HG03135 (cell line): ENCODE measurements at regions not wholly inside any gene's neighbourhood (a gene's known extent, or its start where the extent isn't known, plus 50 kb on each side); places are given as distances from the start of the nearest gene placed in this dataset.
"Not testable (repeated sequence)": the region's sequence is repeated elsewhere in the genome, so short reads cannot be mapped to it uniquely, and the experiment has no call there.

ENCODE experiments used
- ATAC-seq: cut with Tn5 transposase; IDR thresholded peaks from one replicate; pipeline ENCODE4 v1.9.1; 2021; ENCODE audit warnings: mild to moderate bottlenecking, moderate library complexity; ENCODE audit not compliant: unreplicated experiment

DNA sequence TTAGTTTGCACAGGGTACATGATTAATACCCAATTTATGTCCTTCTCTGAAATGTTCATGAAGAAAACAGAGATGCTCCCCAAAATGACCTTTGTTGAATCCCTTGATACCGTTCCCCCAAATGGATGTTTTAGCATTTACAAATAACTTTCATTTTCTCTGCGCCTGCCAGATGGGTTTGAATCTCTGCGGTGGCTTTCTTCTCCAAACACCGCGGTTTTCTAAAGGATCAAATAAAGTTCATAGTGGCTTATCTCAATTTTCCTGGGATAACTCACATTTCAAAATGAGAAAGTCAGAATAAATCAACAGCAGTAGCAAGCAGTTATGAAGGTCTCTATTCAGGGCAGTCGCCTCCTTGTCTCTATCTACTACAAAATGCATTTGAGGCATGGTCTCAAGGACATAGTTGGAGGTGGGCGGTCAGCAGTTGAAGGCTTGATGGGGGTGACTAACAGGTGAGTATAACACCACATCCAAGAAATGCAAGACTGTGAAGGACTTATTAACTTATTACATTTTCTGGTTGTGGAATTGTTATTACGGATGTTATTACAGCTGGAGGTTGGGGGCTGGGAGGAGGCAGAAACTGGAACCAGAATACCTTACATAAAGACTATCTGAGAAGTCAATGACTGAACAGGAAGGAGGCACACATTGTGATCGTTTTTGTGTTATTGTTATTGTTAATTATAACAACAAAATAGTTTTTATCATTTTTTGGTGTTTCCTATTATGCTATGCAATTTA lies 1513.3 kb downstream of the FAM181B start:
- ATAC-seq = no peak

- no peak for ATAC-seq
Measured at GRCh38 chr11:81219661-81220060, 1514.0 kb downstream of the FAM181B start.

- ATAC-seq = no peak
Measured at GRCh38 chr11:81218440-81218839, 1515.2 kb downstream of the FAM181B start.

- ATAC-seq = no peak
Measured at GRCh38 chr11:81211050-81211449, 1522.6 kb downstream of the FAM181B start.

GRCh38 chr11:81207421-81208054 lies 1526.1 kb downstream of the FAM181B start:
- ATAC-seq = no peak

GRCh38 chr11:81203876-81204275 lies 1529.8 kb downstream of the FAM181B start:
- ATAC-seq = no peak

GRCh38 chr11:81197396-81197795 lies 1536.3 kb downstream of the FAM181B start:
- no peak for ATAC-seq

DNA sequence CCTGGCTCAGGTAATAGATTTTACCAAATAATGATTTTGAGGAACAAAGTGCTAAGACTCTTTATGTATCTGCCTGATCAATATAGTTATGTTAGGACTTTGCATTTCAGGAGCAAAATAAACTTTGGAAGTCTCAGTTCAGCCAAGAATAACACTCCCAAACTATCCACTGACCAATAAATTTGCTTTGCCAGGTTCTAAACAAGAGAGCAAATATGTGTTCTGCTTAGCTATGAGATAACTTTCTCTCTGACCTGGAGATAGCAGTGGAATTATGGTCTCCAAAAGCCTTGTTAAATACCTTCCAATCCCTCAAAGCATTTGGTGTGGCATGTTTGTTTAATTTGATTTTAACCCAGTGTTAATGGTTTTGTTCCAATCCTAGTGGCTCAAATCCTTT lies 1541.1 kb downstream of the FAM181B start:
- ATAC-seq = no peak

- no peak for ATAC-seq
Measured at GRCh38 chr11:81190546-81190945, 1543.1 kb downstream of the FAM181B start.

DNA sequence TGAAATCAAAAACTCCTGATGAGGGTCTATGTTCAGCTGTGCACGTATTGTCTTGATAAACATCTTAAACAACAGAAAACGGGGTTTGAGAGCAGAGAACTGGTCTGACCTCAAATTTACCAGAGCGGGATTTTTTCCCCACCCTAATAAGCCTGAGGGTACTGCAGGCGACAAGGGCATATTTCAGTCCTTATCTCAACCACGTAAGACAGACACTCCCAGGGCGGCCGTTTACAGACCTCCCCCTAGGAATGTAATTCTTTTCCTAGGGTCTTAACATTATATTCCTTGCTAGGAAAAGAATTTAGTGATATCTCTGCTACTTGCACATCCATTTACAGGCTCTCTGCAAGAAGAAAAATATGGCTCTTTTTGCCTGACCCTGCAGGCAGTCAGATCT lies 1546.6 kb downstream of the FAM181B start:
- not testable (repeated sequence) for ATAC-seq

DNA sequence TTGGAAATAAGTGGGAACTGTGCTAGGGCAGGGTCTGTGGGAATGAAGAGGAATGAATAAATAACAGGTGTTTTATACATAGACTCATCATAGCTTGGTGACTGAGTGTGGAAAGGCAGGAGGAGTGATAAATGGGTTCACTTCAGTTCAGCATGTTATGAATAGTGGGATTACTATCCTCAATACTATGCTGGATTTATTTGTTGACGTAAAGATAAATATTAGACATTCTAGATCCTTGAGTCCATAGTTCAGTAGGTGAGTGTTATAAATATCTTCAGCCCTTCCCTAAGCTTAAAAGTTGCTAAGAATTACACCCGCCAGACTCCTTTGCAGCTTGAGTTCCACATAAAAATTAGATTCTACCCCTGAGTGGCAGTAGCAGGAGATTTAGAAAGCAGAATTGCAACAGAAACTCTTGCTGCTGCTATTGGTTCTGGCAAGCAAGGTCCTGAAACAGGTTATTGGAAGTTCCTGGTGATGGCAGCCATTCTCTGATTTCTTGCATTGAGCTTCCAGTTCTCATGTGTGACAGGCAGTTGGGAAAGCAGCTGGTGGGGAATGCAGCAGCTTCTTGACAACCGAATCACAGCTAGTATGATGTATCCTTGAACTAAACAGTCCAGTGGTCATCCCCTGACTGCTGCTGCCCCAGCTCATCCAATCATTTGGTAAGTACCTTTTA lies 1558.9 kb downstream of the FAM181B start:
- no peak for ATAC-seq

- ATAC-seq = no peak
Measured at GRCh38 chr11:81165164-81165563, 1568.5 kb downstream of the FAM181B start.

- ATAC-seq = no peak
Measured at GRCh38 chr11:81159900-81160299, 1573.8 kb downstream of the FAM181B start.

GRCh38 chr11:81135570-81135969 lies 1598.1 kb downstream of the FAM181B start:
- ATAC-seq = no peak

DNA sequence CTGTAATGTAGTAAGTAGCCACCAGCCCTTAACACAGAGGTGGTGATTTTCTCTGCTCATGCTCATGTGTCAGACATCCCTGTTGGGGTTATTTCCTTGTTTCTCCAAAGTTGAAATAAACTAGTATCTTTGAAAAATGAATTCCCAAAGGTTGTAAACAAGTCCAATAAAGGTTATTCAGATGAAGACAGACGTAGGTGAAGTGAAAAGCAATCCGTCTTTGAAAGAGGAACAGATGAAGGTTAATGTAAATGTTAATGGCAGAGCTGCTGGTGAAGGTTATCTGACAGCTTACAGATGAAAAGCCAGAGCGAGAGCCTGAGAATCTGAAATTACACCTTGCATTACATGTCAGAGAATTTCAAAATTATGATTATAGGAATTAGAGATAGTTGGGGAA lies 1604.0 kb downstream of the FAM181B start:
- ATAC-seq = no peak

GRCh38 chr11:81112718-81113117 lies 1620.9 kb downstream of the FAM181B start:
- no peak for ATAC-seq

DNA sequence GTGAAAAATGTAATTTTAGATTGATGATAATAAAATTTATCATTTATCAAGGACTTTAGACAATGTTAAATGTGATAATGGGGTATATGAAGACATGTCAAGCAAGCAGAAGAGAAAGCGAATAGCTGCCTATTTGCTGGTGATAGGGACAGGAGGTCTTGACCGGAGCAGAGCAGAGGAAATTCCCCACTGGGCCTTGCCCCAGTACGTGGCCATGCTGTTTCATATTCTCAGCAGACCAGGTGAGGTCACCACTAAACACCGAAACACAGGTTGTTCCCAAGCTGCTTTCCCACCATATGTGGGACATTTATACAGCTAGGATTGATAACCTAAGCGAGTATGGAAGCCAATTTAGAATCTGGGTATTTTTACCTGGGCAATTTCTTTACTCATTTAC lies 1629.6 kb downstream of the FAM181B start:
- ATAC-seq = no peak

DNA sequence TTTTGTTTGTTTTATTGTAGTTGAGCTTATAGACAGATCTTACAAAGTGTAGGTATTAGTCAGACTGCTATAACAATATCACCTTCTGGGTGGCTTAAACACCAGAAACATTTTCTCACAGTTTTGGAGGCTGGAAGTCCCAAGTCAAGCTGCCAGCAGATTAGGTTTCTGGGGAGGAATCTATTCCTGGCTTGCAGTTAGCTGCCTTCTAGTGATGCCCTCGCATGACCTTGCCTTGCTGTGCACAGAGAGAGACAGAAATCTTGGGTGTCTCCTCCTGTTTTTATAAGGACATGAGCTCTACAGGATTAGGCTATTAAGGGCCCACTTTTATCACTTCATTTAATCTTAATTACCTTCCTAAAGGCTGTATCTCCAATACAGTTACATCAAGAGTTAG lies 1635.2 kb downstream of the FAM181B start:
- no peak for ATAC-seq

DNA sequence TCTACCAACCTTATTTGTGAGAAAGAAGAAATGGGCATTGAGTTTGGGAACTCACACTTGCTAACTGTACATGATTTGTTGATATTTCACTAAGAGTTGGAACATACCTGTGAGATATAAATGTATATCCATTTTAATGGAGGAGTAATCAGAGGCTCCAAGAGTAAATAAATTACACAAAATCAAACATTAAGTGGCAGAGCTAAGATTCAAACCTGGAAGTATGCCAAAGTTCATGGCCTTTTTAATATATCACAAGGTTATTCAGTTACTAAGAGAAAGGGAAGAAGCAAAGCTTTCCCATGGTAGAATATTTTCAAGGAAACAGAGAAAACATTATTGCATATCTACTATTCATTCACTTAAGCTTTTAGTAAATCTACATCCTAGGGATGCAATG lies 1641.1 kb downstream of the FAM181B start:
- ATAC-seq = no peak

DNA sequence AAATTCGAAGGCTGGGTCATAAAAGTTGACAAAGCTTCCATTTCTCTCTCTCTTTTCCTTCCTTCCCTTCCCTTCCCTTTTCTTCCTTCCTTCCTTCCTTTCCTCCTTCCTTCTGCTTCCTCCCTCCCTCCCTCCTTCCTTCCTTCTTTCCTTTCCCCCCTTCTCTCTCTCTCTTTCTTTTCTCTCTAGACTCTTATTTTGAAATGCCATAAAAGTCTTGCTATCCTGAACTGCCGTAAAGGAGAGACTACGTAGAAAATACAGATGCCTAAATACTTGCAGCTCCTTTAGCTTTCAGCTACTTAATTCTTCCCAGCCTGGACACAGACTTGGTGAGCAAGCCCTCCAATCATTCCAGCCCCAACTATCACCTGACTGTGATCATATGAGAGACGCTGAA lies 1644.4 kb downstream of the FAM181B start:
- ATAC-seq = no peak

DNA sequence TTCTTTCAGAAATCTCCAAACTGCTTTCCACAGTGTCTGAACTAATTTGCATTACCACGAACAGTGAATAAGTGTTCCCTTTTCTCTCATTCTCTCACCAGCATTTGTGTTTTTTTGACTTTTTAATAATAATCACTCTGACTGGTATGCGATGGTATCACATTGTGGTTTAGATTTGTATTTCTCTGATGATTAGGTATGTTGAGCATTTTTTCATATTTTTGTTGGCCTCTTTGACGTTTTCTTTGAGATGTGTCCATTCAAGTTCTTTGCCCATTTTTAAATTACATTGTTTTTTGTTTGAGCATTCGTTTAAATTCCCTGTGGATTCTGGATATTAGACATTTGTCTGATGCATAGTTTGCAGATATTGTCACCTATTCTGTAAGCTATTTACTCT lies 1639.6 kb upstream of the TENM4 start:
- no peak for ATAC-seq

- no peak for ATAC-seq
Measured at GRCh38 chr11:81072273-81072672, 1631.4 kb upstream of the TENM4 start.
